Astrocyte (in vitro differentiated cells and primary cell): ENCODE measurements at regions not wholly inside any gene's neighbourhood (a gene's known extent, or its start where the extent isn't known, plus 50 kb on each side); places are given as distances from the start of the nearest gene placed in this dataset.

ENCODE experiments used
- DNase-seq: peaks from one replicate; pipeline ENCODE4 v3.0.0-alpha.2; 2010; ENCODE audit warnings: low read depth
- FAIRE-seq: peaks from 2 replicates; lab custom pipeline; 2011; peaks lifted over from hg19 to GRCh38; lab: Jason Lieb, UNC
- H2AFZ ChIP-seq: 2 replicates; pipeline ENCODE4 v1.6.0; 2012; ENCODE audit warnings: low read depth, low read length, inconsistent platforms
- H3K27ac ChIP-seq: 2 replicates; pipeline ENCODE4 v1.5.1; 2011; ENCODE audit warnings: low read depth, low read length, inconsistent platforms
- H3K27me3 ChIP-seq: 2 replicates; pipeline ENCODE4 v1.6.0; 2011; ENCODE audit warnings: low read length, inconsistent platforms; ENCODE audit not compliant: insufficient read depth
- H3K36me3 ChIP-seq: 2 replicates; pipeline ENCODE4 v1.5.1; 2011; ENCODE audit warnings: low read length, inconsistent platforms; ENCODE audit not compliant: insufficient read depth
- H3K4me1 ChIP-seq: 2 replicates; pipeline ENCODE4 v1.5.1; 2011; ENCODE audit warnings: low read length, inconsistent platforms; ENCODE audit not compliant: insufficient read depth
- H3K4me2 ChIP-seq: 2 replicates; pipeline ENCODE4 v1.6.0; 2012; ENCODE audit warnings: low read length, inconsistent platforms
- H3K4me3 ChIP-seq: 2 replicates; pipeline ENCODE4 v1.5.1; 2011; ENCODE audit warnings: low read depth, mild to moderate bottlenecking, low read length, inconsistent platforms; ENCODE audit not compliant: insufficient read depth
- H3K79me2 ChIP-seq: 2 replicates; pipeline ENCODE4 v1.6.0; 2012; ENCODE audit warnings: mild to moderate bottlenecking, low read length, inconsistent platforms; ENCODE audit not compliant: insufficient read depth
- H3K9ac ChIP-seq: 2 replicates; pipeline ENCODE4 v1.6.0; 2012; ENCODE audit warnings: mild to moderate bottlenecking, low read length, inconsistent platforms
- H3K9me3 ChIP-seq: 2 replicates; pipeline ENCODE4 v1.5.1; 2012; ENCODE audit warnings: low read depth, mild to moderate bottlenecking, low read length, inconsistent platforms; ENCODE audit not compliant: insufficient read depth
- H4K20me1 ChIP-seq: 2 replicates; pipeline ENCODE4 v1.6.0; 2012; ENCODE audit warnings: low read length, inconsistent platforms; ENCODE audit not compliant: insufficient read depth
- H3K27ac Mint-ChIP-seq: one replicate; pipeline ENCODE4 v1.8.0; 2021; ENCODE audit warnings: mild to moderate bottlenecking, mixed read lengths; ENCODE audit not compliant: unreplicated experiment
- H3K27me3 Mint-ChIP-seq: one replicate; pipeline ENCODE4 v1.8.0; 2021; ENCODE audit warnings: low read depth, mixed read lengths; ENCODE audit not compliant: unreplicated experiment
- H3K36me3 Mint-ChIP-seq: one replicate; pipeline ENCODE4 v1.8.0; 2021; ENCODE audit warnings: low read depth, mixed read lengths; ENCODE audit not compliant: unreplicated experiment
- H3K4me1 Mint-ChIP-seq: one replicate; pipeline ENCODE4 v1.8.0; 2021; ENCODE audit warnings: low read depth, mixed read lengths; ENCODE audit not compliant: unreplicated experiment
- H3K4me3 Mint-ChIP-seq: one replicate; pipeline ENCODE4 v1.8.0; 2021; ENCODE audit warnings: mild to moderate bottlenecking, moderate library complexity, mixed read lengths; ENCODE audit not compliant: unreplicated experiment
- H3K9me3 Mint-ChIP-seq: one replicate; pipeline ENCODE4 v1.8.0; 2021; ENCODE audit warnings: mild to moderate bottlenecking, mixed read lengths; ENCODE audit not compliant: unreplicated experiment
- EZH2 ChIP-seq: IDR thresholded peaks from 2 replicates; pipeline ENCODE4 v1.6.1; 2012; ENCODE audit warnings: mild to moderate bottlenecking, low read length, inconsistent platforms; ENCODE audit not compliant: insufficient read depth
- TF ChIP-seq, protein P1 (sequence below): IDR thresholded peaks from 2 replicates; pipeline ENCODE4 v1.5.1; 2011; ENCODE audit warnings: low read depth, mild to moderate bottlenecking, inconsistent platforms, low read length, moderate library complexity; ENCODE audit not compliant: insufficient read depth

DNA sequence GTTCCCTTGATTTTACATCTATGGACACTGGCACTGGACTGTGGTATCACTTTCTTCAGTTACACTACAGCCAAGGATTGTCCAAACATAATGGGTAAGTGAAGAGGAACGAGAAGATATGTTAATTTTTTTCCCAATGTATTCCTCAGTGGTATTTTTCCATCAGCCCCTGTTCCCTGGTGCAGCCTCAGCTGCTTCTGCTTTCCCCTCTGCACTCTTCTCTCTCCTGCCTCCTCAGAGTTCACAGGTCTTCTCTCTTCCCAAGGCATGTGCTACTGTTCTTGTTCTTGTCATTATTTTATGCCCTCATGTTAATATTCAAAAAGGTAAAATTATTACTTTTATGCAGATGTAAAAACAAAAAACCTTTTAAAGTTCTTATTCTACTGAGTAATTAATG is 378.0 kb upstream of the NRXN1 start:
- Histone ChIP-seq H3K4me3 (no peak overlapping the region), H3K27ac (no peak overlapping the region), H3K27me3 (no peaks in the 10 kb centered on the region), H3K9ac (no peak overlapping the region), H3K4me1 (no peaks in the 10 kb centered on the region), H2AFZ (no peak overlapping the region), H4K20me1 (no peaks in the 10 kb centered on the region), H3K79me2 (no peaks in the 10 kb centered on the region), H3K36me3 (no peaks in the 10 kb centered on the region), H3K9me3 (no peaks in the 10 kb centered on the region), H3K4me2 (no peak overlapping the region)
- no peak for FAIRE-seq
- no peaks in the 10 kb centered on the region for H3K27me3 Mint-ChIP-seq
- no peak for TF ChIP-seq EZH2
- TF ChIP-seq, protein P1, sequence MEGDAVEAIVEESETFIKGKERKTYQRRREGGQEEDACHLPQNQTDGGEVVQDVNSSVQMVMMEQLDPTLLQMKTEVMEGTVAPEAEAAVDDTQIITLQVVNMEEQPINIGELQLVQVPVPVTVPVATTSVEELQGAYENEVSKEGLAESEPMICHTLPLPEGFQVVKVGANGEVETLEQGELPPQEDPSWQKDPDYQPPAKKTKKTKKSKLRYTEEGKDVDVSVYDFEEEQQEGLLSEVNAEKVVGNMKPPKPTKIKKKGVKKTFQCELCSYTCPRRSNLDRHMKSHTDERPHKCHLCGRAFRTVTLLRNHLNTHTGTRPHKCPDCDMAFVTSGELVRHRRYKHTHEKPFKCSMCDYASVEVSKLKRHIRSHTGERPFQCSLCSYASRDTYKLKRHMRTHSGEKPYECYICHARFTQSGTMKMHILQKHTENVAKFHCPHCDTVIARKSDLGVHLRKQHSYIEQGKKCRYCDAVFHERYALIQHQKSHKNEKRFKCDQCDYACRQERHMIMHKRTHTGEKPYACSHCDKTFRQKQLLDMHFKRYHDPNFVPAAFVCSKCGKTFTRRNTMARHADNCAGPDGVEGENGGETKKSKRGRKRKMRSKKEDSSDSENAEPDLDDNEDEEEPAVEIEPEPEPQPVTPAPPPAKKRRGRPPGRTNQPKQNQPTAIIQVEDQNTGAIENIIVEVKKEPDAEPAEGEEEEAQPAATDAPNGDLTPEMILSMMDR: no peak
- H3K36me3 Mint-ChIP-seq: no peaks in the 10 kb centered on the region
- H3K9me3 Mint-ChIP-seq: no peaks in the 10 kb centered on the region
- DNase-seq: no peak
- H3K4me3 Mint-ChIP-seq: peak overlapping the region; percentile 17
- no peak overlapping the region for H3K27ac Mint-ChIP-seq
- H3K4me1 Mint-ChIP-seq: peaks cover 16% of the 10 kb centered on the region

DNA sequence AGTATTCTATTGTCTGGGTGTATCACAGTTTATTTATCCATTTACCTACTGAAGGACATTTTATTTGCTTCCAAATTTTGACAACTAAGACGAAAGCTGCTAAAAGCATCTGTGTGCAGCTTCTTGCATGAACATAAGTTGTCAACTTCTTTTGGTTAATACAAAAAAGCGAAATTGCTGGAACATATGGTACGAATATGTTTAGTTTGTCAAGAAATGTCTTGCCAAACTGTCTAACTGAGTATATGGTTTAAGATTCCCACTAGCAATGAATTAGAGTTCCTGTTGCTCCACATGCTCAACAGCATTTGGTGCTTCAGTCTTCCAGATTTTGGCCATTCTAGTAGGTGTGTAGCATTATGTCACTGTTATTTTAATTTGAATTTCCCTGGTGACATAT is 372.3 kb upstream of the NRXN1 start:
- Mint-ChIP-seq H3K27ac (no peak overlapping the region), H3K36me3 (no peaks in the 10 kb centered on the region), H3K4me1 (peaks cover 7% of the 10 kb centered on the region), H3K27me3 (no peaks in the 10 kb centered on the region), H3K4me3 (no peak overlapping the region), H3K9me3 (no peaks in the 10 kb centered on the region)
- Histone ChIP-seq H4K20me1 (no peaks in the 10 kb centered on the region), H3K27ac (no peak overlapping the region), H3K36me3 (no peaks in the 10 kb centered on the region), H3K4me3 (no peak overlapping the region), H2AFZ (no peak overlapping the region), H3K9me3 (no peaks in the 10 kb centered on the region), H3K9ac (no peak overlapping the region), H3K4me1 (no peaks in the 10 kb centered on the region), H3K4me2 (no peak overlapping the region), H3K79me2 (no peaks in the 10 kb centered on the region), H3K27me3 (no peaks in the 10 kb centered on the region)
- TF ChIP-seq EZH2: no peak
- TF ChIP-seq, protein P1: no peak
- DNase-seq: no peak
- FAIRE-seq: no peak

DNA sequence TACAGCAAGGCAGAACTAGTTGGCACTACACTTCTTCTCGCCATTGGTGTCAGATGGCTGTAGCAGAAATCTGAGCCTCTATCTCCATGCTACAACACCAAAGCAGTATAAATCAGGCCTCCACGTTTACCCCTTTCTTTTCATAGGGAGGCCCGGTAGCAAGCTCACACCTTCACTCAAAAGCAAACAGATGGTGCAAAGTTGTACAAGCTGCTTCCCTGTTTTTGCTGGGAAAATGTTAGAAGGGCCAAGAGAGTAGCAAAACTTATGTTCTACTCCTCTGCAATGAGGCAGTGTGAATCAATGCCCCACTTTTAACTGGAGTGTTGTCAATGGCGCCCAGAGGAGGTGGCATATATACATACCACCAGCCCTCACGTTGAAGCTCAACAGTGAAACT is 369.6 kb upstream of the NRXN1 start:
- no peak overlapping the region for H3K4me2 ChIP-seq

More for the DNA sequence above, 369.6 kb upstream of the NRXN1 start:
- no peaks in the 10 kb centered on the region for H3K27me3 Mint-ChIP-seq
- no peak overlapping the region for H3K9ac ChIP-seq
- no peaks in the 10 kb centered on the region for H3K36me3 ChIP-seq
- no peaks in the 10 kb centered on the region for H3K36me3 Mint-ChIP-seq
- no peaks in the 10 kb centered on the region for H3K4me1 ChIP-seq
- DNase-seq (no peak), FAIRE-seq (no peak)
- H3K79me2 ChIP-seq: no peaks in the 10 kb centered on the region
- H3K27me3 ChIP-seq: no peaks in the 10 kb centered on the region
- no peak overlapping the region for H2AFZ ChIP-seq
- H3K4me3 Mint-ChIP-seq: no peak overlapping the region
- H3K9me3 Mint-ChIP-seq: peaks cover 2% of the 10 kb centered on the region
- no peaks in the 10 kb centered on the region for H3K9me3 ChIP-seq
- no peaks in the 10 kb centered on the region for H4K20me1 ChIP-seq
- no peak overlapping the region for H3K4me3 ChIP-seq
- no peak overlapping the region for H3K27ac ChIP-seq
- H3K4me1 Mint-ChIP-seq: no peaks in the 10 kb centered on the region
- no peak overlapping the region for H3K27ac Mint-ChIP-seq
- TF ChIP-seq EZH2: no peak
- TF ChIP-seq, protein P1: no peak
